NCI-H128 (cell line): ENCODE measurements at regions not wholly inside any gene's neighbourhood (a gene's known extent, or its start where the extent isn't known, plus 50 kb on each side); places are given as distances from the start of the nearest gene placed in this dataset.
"Not testable (repeated sequence)": the region's sequence is repeated elsewhere in the genome, so short reads cannot be mapped to it uniquely, and the experiment has no call there.

Experiments used
- DNase-seq: peaks from one replicate; lab custom pipeline; 2025; ENCODE audit not compliant: unreplicated experiment; lab: John Stamatoyannopoulos, UW

GRCh38 chr22:23383491-23384361, 196.4 kb downstream of the IGLL1 start:
- no peak for DNase-seq

DNA sequence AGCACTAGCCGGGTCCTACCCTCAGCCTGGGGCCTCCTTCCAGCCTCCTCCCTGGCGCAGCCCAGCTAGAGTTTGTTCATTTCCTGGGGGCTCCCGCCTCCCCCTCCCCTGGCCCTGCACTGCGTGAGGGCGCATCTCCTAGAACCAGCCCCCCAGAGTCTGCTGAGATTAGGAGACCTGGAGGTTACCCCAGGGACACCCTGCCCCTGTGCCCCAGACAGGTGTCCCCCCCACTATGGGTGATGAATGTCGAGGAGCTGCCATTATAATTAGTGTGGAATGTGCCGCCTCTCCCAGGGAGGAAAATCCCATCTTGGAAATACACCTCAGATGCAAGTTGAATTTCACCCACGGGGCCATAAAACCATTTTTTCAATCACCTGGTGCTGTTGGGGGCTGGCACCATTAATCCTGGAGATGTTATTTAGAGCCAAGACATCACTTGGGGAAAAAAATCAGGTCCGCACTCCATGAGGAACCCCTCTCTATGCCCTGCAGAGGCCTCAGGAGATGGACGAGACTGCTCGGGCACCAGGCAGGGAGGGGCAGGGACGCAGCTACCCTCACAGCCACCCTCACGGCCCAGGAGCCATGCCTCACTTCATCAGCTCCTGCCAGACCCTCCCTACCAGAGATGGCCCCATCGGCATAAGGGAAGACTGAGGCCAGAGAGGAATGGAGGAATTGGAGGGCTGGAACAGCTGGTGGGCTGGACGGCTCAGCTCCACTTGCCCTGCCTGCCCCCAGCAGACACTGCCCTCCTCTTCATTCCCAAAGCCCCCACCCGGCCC, 197.5 kb downstream of the IGLL1 start:
- no peak for DNase-seq

- no peak for DNase-seq
Measured at GRCh38 chr22:23381661-23382427, 198.2 kb downstream of the IGLL1 start.

GRCh38 chr22:23380911-23381310, 199.2 kb downstream of the IGLL1 start:
- no peak for DNase-seq

DNA sequence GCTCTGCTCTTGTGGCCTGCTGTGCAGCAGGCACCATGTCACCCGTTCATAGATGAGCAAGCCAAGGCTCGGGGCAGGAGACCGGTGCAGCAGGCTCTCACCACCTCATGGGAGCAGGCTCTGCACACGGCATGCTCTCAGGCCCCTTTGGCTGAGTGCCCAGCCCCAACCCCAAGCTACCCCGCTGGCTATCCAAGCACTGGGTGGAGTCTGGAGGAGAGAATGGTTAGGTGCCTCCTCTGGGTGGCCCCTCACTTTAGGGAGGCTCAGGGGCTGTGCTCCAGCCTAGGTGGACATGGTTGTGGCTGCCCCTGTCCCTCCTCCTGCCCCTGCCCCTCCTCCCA, 199.9 kb downstream of the IGLL1 start:
- DNase-seq = no peak

GRCh38 chr22:23379540-23380229, 199.4 kb downstream of the BCR start:
- not testable (repeated sequence) for DNase-seq

DNA sequence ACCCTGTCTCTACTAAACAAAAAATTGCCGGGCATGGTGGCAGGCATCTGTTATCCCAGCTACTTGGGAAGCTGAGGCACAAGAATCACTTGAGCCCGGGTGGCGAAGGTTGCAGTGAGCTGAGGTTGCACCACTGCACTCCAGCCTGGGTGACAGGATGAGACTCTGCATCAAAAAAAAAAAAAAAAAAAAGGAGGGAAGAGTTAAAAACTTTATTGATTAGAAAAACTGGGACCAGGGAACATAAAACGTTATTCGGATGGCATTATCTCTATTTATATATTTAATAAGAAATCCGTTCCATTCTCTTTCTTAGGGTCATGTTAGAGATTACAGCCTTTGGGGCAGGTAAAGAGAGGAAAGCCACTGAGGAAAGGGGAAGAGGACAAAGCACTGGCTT, 197.5 kb downstream of the BCR start:
- DNase-seq = no peak

- DNase-seq = no peak
Measured at GRCh38 chr22:23376256-23376655, 195.9 kb downstream of the BCR start.

- no peak for DNase-seq
Measured at GRCh38 chr22:23375031-23375827, 194.9 kb downstream of the BCR start.

DNA sequence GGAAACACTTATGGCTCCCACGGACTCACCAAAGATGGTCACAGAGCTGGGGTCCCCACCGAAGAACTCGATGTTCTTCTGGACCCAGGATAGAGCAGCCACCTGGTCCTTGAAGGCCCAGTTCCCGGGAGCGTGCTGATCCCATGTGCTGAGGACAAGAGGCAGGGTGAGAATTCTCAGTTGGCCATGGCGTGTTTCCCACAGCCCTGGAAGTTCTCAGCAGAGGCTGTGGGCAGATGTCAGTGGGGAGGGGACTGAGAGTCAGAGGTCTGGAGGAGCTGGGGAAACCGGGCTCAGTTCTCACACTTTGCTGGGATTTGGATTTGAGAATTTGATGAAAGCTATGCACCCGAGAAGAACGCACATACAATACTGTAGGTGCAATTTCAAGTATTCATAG, 193.3 kb downstream of the BCR start:
- DNase-seq = no peak

GRCh38 chr22:23370251-23370650, 189.9 kb downstream of the BCR start:
- DNase-seq = no peak

GRCh38 chr22:23369054-23369685, 188.9 kb downstream of the BCR start:
- no peak for DNase-seq
